Activated T-cell treated with anti-CD3 and anti-CD28 coated beads, Interleukin-2, amount 50 U/mL, for 4 hours (primary cell): ENCODE measurements at regions not wholly inside any gene's neighbourhood (a gene's known extent, or its start where the extent isn't known, plus 50 kb on each side); places are given as distances from the start of the nearest gene placed in this dataset.
"Not testable (repeated sequence)": the region's sequence is repeated elsewhere in the genome, so short reads cannot be mapped to it uniquely, and the experiment has no call there.

Experiments
- ATAC-seq, 2 donors: fragments of 200-7000 bp; cut with Tn5 transposase; one replicate each; pipeline ENCODE4 v1.10.0; 2021
- DNase-seq: peaks from one replicate; pipeline ENCODE4 v3.0.0-alpha.2; 2020
- H3K27me3 Mint-ChIP-seq: one replicate; pipeline ENCODE4 v1.8.0; 2021; ENCODE audit warnings: low read depth, mixed read lengths
- H3K36me3 Mint-ChIP-seq: one replicate; pipeline ENCODE4 v1.8.0; 2022; ENCODE audit warnings: mixed read lengths; ENCODE audit not compliant: insufficient read depth
- H3K4me1 Mint-ChIP-seq: one replicate; pipeline ENCODE4 v1.8.0; 2021; ENCODE audit warnings: low read depth, mixed read lengths
- H3K4me3 Mint-ChIP-seq: one replicate; pipeline ENCODE4 v1.8.0; 2021; ENCODE audit warnings: mild to moderate bottlenecking, moderate library complexity, mixed read lengths
- H3K9me3 Mint-ChIP-seq: one replicate; pipeline ENCODE4 v1.8.0; 2021; ENCODE audit warnings: mixed read lengths

DNA sequence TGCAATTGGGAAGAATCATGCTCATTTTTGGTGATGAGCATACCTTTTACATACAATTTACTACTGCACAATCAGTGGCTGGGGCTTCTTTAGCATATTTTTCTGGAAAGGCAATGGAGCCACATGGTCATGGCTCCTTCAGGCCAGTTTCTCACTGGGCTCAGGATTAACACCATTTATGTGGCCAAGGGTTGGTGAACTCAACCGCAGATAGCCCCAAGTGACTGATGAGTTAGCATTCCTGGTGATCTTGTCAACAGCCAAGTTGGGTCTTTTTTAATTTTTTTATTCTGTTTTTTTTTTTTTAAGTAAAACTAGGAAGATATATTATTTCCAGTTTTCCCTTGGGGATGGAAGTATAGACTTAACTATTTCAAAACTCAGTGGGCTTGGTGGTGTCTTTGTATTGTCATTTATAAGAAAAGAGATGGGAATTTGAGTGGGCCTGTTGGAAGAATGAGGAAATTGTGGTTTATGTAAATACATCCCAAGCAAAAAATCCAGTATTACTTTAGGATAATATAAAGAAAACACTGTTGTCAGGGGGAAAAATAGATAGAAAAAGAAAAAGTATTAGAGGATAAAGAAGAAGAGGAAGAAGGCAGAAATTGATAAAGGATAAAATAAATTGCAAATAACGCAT is 397.4 kb downstream of the MAFB start:
- Mint-ChIP-seq H3K4me1 (no peaks in the 10 kb centered on the region), H3K9me3 (no peaks in the 10 kb centered on the region), H3K4me3 (no peak overlapping the region), H3K36me3 (no peaks in the 10 kb centered on the region), H3K27me3 (no peaks in the 10 kb centered on the region)
- ATAC-seq (no peak), DNase-seq (no peak)

DNA sequence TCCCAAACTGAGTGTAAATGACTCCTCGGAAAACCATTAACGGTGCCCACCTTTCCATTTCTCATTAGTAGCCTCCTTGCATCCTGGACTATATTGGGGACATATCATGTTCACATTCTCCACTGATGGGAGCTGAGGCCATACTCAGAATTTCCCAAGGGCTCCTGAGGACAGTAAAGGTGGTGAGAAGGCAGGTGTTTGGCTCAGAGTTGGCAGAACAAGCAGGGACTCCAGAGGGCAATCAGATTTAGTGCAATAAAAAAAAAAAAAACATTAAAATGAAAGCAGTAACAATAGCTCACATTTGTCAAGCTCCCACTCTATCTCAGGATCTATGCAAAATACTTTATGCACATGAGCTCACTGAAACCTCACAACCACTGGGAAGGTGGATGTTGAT is 401.4 kb downstream of the MAFB start:
- DNase-seq (no peak), ATAC-seq (no peak)
- H3K36me3 Mint-ChIP-seq: no peaks in the 10 kb centered on the region
- H3K4me3 Mint-ChIP-seq: no peak overlapping the region
- H3K4me1 Mint-ChIP-seq: no peaks in the 10 kb centered on the region
- H3K27me3 Mint-ChIP-seq: peaks cover 5% of the 10 kb centered on the region
- no peaks in the 10 kb centered on the region for H3K9me3 Mint-ChIP-seq

- Mint-ChIP-seq H3K4me1 (no peaks in the 10 kb centered on the region), H3K36me3 (no peaks in the 10 kb centered on the region), H3K27me3 (peaks cover 5% of the 10 kb centered on the region), H3K4me3 (no peak overlapping the region), H3K9me3 (no peaks in the 10 kb centered on the region)
- no peak for ATAC-seq
- DNase-seq: no peak
Measured at GRCh38 chr20:40286975-40287531, 402.0 kb downstream of the MAFB start.

- ATAC-seq (no peak), DNase-seq (no peak)
- Mint-ChIP-seq H3K9me3 (no peaks in the 10 kb centered on the region), H3K27me3 (peaks cover 8% of the 10 kb centered on the region), H3K36me3 (no peaks in the 10 kb centered on the region), H3K4me1 (no peaks in the 10 kb centered on the region), H3K4me3 (no peak overlapping the region)
Measured at GRCh38 chr20:40284611-40285010, 404.4 kb downstream of the MAFB start.

GRCh38 chr20:40283689-40284088 is 405.3 kb downstream of the MAFB start:
- DNase-seq (no peak), ATAC-seq (no peak)
- peaks cover 8% of the 10 kb centered on the region for H3K27me3 Mint-ChIP-seq
- no peaks in the 10 kb centered on the region for H3K36me3 Mint-ChIP-seq
- no peaks in the 10 kb centered on the region for H3K9me3 Mint-ChIP-seq
- no peaks in the 10 kb centered on the region for H3K4me1 Mint-ChIP-seq
- H3K4me3 Mint-ChIP-seq: no peak overlapping the region

GRCh38 chr20:40282941-40283340 is 406.1 kb downstream of the MAFB start:
- Mint-ChIP-seq H3K9me3 (no peaks in the 10 kb centered on the region), H3K36me3 (no peaks in the 10 kb centered on the region), H3K27me3 (peaks cover 8% of the 10 kb centered on the region), H3K4me3 (no peak overlapping the region), H3K4me1 (no peaks in the 10 kb centered on the region)
- DNase-seq: no peak
- no peak for ATAC-seq

- Mint-ChIP-seq H3K4me1 (no peaks in the 10 kb centered on the region), H3K4me3 (no peak overlapping the region), H3K9me3 (no peaks in the 10 kb centered on the region), H3K36me3 (no peaks in the 10 kb centered on the region), H3K27me3 (peaks cover 8% of the 10 kb centered on the region)
- DNase-seq (no peak), ATAC-seq (no peak)
Measured at GRCh38 chr20:40282541-40282940, 406.5 kb downstream of the MAFB start.

DNA sequence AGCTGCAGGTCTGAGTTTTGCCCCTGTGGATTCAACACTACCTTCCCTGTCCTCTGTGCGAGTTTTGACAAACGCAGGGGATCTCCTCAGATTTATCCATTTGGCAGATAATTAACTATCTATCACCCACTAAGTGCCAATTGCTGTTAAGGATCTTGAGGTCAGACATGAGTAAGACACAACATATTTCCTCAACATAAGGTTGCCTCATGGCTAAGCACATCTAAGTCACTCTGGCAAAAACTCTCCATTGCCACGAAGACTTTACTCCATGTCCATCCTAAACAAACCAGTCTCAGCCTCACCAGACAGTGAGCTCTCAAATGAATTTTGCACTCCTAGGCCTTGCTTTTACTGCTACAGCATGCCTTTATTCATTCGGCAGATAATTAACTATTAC is 408.4 kb downstream of the MAFB start:
- DNase-seq (no peak), ATAC-seq (no peak)
- no peak overlapping the region for H3K4me3 Mint-ChIP-seq
- no peaks in the 10 kb centered on the region for H3K9me3 Mint-ChIP-seq
- H3K36me3 Mint-ChIP-seq: no peaks in the 10 kb centered on the region
- no peaks in the 10 kb centered on the region for H3K4me1 Mint-ChIP-seq
- peaks cover 8% of the 10 kb centered on the region for H3K27me3 Mint-ChIP-seq

DNA sequence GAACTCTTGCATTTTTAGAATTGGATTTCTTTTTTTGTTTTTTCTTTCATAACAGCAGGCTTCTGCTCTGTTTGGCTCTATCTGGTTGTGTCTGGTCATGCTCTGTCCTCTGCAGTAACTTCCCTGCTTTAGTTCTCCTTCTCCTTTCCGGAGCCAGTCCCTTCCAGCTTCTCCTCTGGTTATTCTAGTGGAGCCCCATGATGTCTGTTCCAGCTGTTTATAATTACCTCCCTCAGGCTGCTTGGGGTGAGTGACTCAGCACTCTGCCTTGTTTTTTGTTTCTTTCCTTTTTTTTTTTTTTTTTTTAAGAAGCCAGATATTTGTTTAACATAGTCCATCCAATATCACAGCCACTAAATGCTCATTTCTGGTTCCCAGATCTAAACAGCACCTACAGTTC is 409.6 kb downstream of the MAFB start:
- H3K36me3 Mint-ChIP-seq: no peaks in the 10 kb centered on the region
- H3K9me3 Mint-ChIP-seq: no peaks in the 10 kb centered on the region
- no peaks in the 10 kb centered on the region for H3K4me1 Mint-ChIP-seq
- DNase-seq (no peak), ATAC-seq (no peak)
- no peak overlapping the region for H3K4me3 Mint-ChIP-seq
- H3K27me3 Mint-ChIP-seq: peaks cover 8% of the 10 kb centered on the region

- Mint-ChIP-seq H3K9me3 (no peaks in the 10 kb centered on the region), H3K36me3 (no peaks in the 10 kb centered on the region), H3K4me3 (no peak overlapping the region), H3K4me1 (no peaks in the 10 kb centered on the region), H3K27me3 (peaks cover 4% of the 10 kb centered on the region)
- no peak for ATAC-seq
- DNase-seq: no peak
Measured at GRCh38 chr20:40278673-40279072, 410.4 kb downstream of the MAFB start.

DNA sequence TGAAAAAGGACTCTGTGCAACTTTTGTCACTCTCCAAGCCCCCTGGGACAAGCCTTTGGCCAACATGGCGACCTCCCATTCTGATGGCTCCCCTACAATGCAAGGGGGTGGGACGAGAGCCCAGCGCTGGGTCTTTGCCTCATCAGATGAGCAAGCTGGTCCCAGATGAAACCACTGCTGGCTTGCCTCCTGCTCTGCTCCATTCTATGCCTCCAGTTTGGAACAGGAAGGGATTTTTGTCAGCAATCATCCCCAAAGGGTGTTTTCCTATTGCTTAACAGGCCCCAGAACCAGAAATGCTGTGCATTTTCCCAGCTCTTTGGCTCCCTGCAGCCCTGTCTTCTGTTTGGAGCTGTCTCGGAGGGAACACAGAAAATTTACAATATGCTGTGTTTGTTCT is 412.7 kb downstream of the MAFB start:
- DNase-seq: no peak
- no peaks in the 10 kb centered on the region for H3K9me3 Mint-ChIP-seq
- no peak for ATAC-seq
- no peaks in the 10 kb centered on the region for H3K36me3 Mint-ChIP-seq
- no peak overlapping the region for H3K4me3 Mint-ChIP-seq
- peaks cover 3% of the 10 kb centered on the region for H3K27me3 Mint-ChIP-seq
- no peaks in the 10 kb centered on the region for H3K4me1 Mint-ChIP-seq

- H3K4me3 Mint-ChIP-seq: no peak overlapping the region
Measured at GRCh38 chr20:40275738-40276137, 413.3 kb downstream of the MAFB start.

GRCh38 chr20:40274912-40275533 is 414.0 kb downstream of the MAFB start:
- Mint-ChIP-seq H3K27me3 (no peaks in the 10 kb centered on the region), H3K9me3 (no peaks in the 10 kb centered on the region), H3K36me3 (no peaks in the 10 kb centered on the region), H3K4me1 (no peaks in the 10 kb centered on the region), H3K4me3 (no peak overlapping the region)
- ATAC-seq: no peak
- no peak for DNase-seq

More at GRCh38 chr20:40275738-40276137, 413.3 kb downstream of the MAFB start:
- no peaks in the 10 kb centered on the region for H3K9me3 Mint-ChIP-seq
- DNase-seq: no peak
- peaks cover 3% of the 10 kb centered on the region for H3K27me3 Mint-ChIP-seq
- no peaks in the 10 kb centered on the region for H3K4me1 Mint-ChIP-seq
- no peaks in the 10 kb centered on the region for H3K36me3 Mint-ChIP-seq
- ATAC-seq: no peak

GRCh38 chr20:40269274-40269673 is 419.8 kb downstream of the MAFB start:
- not testable (repeated sequence) for ATAC-seq, H3K27me3 Mint-ChIP-seq, H3K9me3 Mint-ChIP-seq, H3K4me3 Mint-ChIP-seq, H3K36me3 Mint-ChIP-seq, DNase-seq, H3K4me1 Mint-ChIP-seq

DNA sequence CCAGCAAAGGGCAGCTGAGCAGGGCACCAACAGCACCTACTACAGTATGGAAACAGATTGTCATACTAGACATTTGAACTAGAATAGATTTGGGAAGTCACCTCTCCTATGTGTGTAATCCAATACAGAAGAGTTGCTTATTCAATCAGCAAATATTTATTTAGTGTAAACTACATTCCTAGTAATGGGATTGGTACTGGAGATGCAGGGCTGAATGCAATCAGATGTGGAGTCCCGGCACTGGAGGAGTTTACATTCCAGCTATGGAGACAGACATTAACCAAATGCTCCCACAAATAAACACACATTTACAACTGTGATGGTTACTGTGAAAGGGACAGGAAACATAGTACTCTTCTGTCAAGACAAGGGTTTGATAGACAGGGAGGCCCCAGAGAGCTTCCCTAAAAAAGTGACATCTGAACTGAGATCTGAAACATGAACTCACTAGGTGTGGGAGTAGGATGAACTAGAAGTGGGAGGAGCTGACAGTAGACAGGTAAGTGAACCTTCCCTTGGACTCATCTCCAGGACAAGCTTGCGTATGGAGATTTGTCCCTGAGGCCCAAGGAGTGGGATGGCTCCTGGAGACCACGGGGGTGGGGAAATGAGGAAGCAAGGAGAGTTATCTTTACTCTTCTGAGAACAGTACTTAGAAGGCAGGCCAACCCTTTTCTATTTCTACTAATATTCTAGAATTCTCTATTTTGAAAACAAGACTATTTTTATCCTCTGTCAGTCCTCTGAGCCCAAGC is 420.5 kb downstream of the MAFB start:
- Mint-ChIP-seq H3K4me1 (no peaks in the 10 kb centered on the region), H3K9me3 (no peaks in the 10 kb centered on the region), H3K36me3 (no peaks in the 10 kb centered on the region), H3K4me3 (no peak overlapping the region), H3K27me3 (no peaks in the 10 kb centered on the region)
- DNase-seq (no peak), ATAC-seq (no peak)
